Epithelial cell of proximal tubule (primary cell): ENCODE measurements at regions not wholly inside any gene's neighbourhood (a gene's known extent, or its start where the extent isn't known, plus 50 kb on each side); places are given as distances from the start of the nearest gene placed in this dataset.
A peak's percentile ranks its signal among the peaks of the same experiment; 100 is the strongest.

Experiments
- DNase-seq: peaks from one replicate; pipeline ENCODE4 v3.0.0-alpha.2; 2011; ENCODE audit warnings: low read depth
- H3K4me3 ChIP-seq: 2 replicates; pipeline ENCODE4 v1.5.1; 2011; ENCODE audit warnings: low read depth, mild to moderate bottlenecking, low read length
- CTCF ChIP-seq: conservative IDR thresholded peaks from 2 replicates; pipeline ENCODE4 v1.5.1; 2012; ENCODE audit warnings: low read depth, mild to moderate bottlenecking, low read length

- H3K4me3 ChIP-seq: no peak overlapping the region
- no peak for TF ChIP-seq CTCF
- no peak for DNase-seq
Observed at GRCh38 chr3:99373088-99373845, 265.1 kb upstream of the COL8A1 start.

GRCh38 chr3:99366663-99367429 is 271.5 kb upstream of the COL8A1 start:
- no peak for DNase-seq
- no peak overlapping the region for H3K4me3 ChIP-seq
- TF ChIP-seq CTCF: peak; percentile 25

GRCh38 chr3:99365979-99366378 is 272.4 kb upstream of the COL8A1 start:
- no peak overlapping the region for H3K4me3 ChIP-seq
- no peak for DNase-seq
- TF ChIP-seq CTCF: no peak

- TF ChIP-seq CTCF: no peak
- no peak overlapping the region for H3K4me3 ChIP-seq
- DNase-seq: no peak
Observed at GRCh38 chr3:99365396-99365795, 273.0 kb upstream of the COL8A1 start.

- H3K4me3 ChIP-seq: no peak overlapping the region
- no peak for TF ChIP-seq CTCF
- DNase-seq: no peak
Observed at GRCh38 chr3:99357131-99357530, 281.3 kb upstream of the COL8A1 start.

GRCh38 chr3:99356696-99357095 is 281.7 kb upstream of the COL8A1 start:
- H3K4me3 ChIP-seq: no peak overlapping the region
- DNase-seq: no peak
- no peak for TF ChIP-seq CTCF
